ENCODE measurements at regions not wholly inside any gene's neighbourhood (a gene's known extent, or its start where the extent isn't known, plus 50 kb on each side); places are given as distances from the start of the nearest gene placed in this dataset.

DNA sequence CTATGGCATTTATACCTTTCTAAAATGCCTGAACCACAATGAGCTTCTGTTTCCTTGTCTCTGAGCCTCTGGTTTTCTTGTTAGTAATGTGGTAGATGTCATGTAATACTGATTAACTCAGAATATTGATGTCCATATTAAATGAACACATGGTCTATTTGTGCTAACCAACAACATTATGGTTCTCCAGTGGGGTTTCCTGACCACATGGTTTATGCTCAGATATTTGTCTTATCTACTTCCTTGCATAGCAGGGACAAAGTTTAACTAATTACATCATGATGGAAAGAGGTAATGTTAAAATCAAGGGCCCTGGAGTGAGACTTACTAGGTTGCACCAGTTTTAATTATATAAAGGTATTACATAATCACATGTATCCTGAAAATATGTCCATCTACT is 62.6 kb upstream of the SCN10A start:
- no peak for DNase-seq
- no peak for TF ChIP-seq POLR2A (IDR thresholded peaks at IDR 0.05)
- TF ChIP-seq, protein P1, sequence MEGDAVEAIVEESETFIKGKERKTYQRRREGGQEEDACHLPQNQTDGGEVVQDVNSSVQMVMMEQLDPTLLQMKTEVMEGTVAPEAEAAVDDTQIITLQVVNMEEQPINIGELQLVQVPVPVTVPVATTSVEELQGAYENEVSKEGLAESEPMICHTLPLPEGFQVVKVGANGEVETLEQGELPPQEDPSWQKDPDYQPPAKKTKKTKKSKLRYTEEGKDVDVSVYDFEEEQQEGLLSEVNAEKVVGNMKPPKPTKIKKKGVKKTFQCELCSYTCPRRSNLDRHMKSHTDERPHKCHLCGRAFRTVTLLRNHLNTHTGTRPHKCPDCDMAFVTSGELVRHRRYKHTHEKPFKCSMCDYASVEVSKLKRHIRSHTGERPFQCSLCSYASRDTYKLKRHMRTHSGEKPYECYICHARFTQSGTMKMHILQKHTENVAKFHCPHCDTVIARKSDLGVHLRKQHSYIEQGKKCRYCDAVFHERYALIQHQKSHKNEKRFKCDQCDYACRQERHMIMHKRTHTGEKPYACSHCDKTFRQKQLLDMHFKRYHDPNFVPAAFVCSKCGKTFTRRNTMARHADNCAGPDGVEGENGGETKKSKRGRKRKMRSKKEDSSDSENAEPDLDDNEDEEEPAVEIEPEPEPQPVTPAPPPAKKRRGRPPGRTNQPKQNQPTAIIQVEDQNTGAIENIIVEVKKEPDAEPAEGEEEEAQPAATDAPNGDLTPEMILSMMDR (IDR thresholded peaks at IDR 0.05), result no peak
- no peaks in the 10 kb centered on the region for H3K36me3 ChIP-seq
- H3K9me3 ChIP-seq, result no peaks in the 10 kb centered on the region
- no peak overlapping the region for H3K4me3 ChIP-seq
- intact Hi-C loops (cut with DNase I), result no loop called here
- H3K27me3 ChIP-seq, result no peaks in the 10 kb centered on the region
- no peak overlapping the region for H3K27ac ChIP-seq
- no peaks in the 10 kb centered on the region for H3K4me1 ChIP-seq
